Spinal cord (tissue), 9 donors: ENCODE measurements at regions not wholly inside any gene's neighbourhood (a gene's known extent, or its start where the extent isn't known, plus 50 kb on each side); places are given as distances from the start of the nearest gene placed in this dataset.
"Not testable (repeated sequence)": the region's sequence is repeated elsewhere in the genome, so short reads cannot be mapped to it uniquely, and the experiment has no call there.

ENCODE experiments used
- DNase-seq, 6 donors: peaks; one replicate each; pipeline versions ENCODE4 v3.0.0 to v3.0.0-alpha.2; 2013 to 2015; ENCODE audit warnings: low spot score in 6 of 6, low read depth in 4 of 6
- H3K27ac ChIP-seq: one replicate; pipeline ENCODE4 v1.5.1; 2013; ENCODE audit warnings: low read depth, low read length, control low read depth
- H3K27me3 ChIP-seq: one replicate; pipeline ENCODE4 v1.6.1; 2013; ENCODE audit warnings: low read length; ENCODE audit not compliant: control insufficient read depth, insufficient read depth
- H3K36me3 ChIP-seq: one replicate; pipeline ENCODE4 v1.6.1; 2013; ENCODE audit warnings: low read length; ENCODE audit not compliant: control insufficient read depth, insufficient read depth
- H3K4me1 ChIP-seq: one replicate; pipeline ENCODE4 v1.6.1; 2013; ENCODE audit warnings: low read length; ENCODE audit not compliant: control insufficient read depth, insufficient read depth
- H3K4me3 ChIP-seq: one replicate; pipeline ENCODE4 v1.5.1; 2013; ENCODE audit warnings: low read depth, low read length, control low read depth
- H3K9me3 ChIP-seq: one replicate; pipeline ENCODE4 v1.6.1; 2013; ENCODE audit warnings: low read length; ENCODE audit not compliant: control insufficient read depth, insufficient read depth
- WGBS: methylation state at CpG from one replicate; pipeline ENCODE4 v1.1.5; 2013; ENCODE audit warnings: missing lambda C conversion rate; ENCODE audit not compliant: insufficient coverage; 5-methylcytosine and 5-hydroxymethylcytosine counted together
- donor health status: healthy.

DNA sequence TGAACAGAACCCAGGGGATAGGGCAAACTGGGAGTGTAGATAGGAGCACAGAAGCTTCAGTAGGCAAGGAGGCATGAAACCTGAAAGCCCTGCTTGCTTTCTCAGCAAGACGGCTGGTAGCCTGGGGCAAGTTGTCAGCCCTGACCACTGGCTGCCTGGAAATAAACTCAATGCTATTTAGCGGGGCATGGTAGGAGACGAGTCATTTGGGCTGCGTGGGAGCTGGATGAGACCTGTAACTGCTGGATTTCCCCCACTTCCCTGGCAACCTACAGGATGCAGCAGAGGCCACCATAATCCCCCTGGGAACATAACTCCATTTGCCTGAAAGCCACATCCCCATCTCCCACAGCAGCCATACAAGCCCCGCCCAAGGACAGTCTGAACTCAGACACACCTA, 332.6 kb upstream of the TBX18 start:
- DNase-seq = no peak
- H3K9me3 ChIP-seq = peaks cover 2% of the 10 kb centered on the region
- no peaks in the 10 kb centered on the region for H3K36me3 ChIP-seq
- no peak overlapping the region for H3K4me3 ChIP-seq
- H3K27ac ChIP-seq = no peak overlapping the region
- 91% methylated on average over 4 of the region's 5 CpGs for WGBS
- H3K4me1 ChIP-seq = no peaks in the 10 kb centered on the region
- no peaks in the 10 kb centered on the region for H3K27me3 ChIP-seq

DNA sequence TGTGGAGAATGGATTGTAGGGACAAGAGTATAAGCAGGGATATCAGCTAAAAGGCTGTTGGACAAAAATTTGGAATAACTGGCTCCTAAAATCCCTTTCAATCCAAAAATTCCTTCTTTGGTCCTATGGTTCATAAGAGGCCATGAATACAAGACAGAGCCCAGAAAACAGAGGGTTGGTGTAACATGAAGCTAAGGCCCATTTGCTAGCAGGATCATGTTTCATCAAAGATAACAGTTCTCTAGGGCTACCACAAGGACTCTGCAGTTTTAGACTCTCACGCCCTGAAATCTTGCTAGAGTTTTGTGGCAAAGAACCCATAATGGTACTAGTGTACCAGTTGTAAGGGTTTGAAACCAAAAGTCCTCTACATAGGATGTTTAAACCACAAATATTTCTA, 327.8 kb upstream of the TBX18 start:
- no peaks in the 10 kb centered on the region for H3K4me1 ChIP-seq
- H3K27me3 ChIP-seq = no peaks in the 10 kb centered on the region
- no peaks in the 10 kb centered on the region for H3K9me3 ChIP-seq
- H3K27ac ChIP-seq = no peak overlapping the region
- H3K36me3 ChIP-seq = no peaks in the 10 kb centered on the region
- H3K4me3 ChIP-seq = no peak overlapping the region
- DNase-seq = no peak
- WGBS = no CpG with 5 or more reads among the region's 1 CpG

DNA sequence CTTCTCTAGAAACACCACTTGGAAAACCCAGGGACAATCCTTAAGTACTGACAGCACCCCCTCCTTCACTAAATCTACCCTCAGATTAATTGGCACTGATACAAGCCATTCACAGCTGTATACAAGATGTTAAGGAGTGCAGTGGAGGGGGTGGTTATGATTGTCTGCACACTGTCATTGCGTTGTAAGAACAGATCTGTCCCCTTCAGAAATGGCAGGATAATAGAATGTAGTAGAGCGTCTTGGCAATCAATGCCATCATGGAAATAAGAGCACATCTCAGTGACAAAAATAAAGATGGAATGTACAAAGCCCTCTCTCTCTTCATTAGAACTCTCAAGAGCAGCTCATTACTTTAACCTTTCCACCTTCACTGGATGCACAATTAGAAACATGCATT, 324.9 kb upstream of the TBX18 start:
- H3K4me3 ChIP-seq = no peak overlapping the region
- no peak for DNase-seq
- no peaks in the 10 kb centered on the region for H3K36me3 ChIP-seq
- no peaks in the 10 kb centered on the region for H3K27me3 ChIP-seq
- H3K9me3 ChIP-seq = no peaks in the 10 kb centered on the region
- H3K27ac ChIP-seq = no peak overlapping the region
- no peaks in the 10 kb centered on the region for H3K4me1 ChIP-seq
- no CpG with 5 or more reads among the region's 2 CpGs for WGBS

DNA sequence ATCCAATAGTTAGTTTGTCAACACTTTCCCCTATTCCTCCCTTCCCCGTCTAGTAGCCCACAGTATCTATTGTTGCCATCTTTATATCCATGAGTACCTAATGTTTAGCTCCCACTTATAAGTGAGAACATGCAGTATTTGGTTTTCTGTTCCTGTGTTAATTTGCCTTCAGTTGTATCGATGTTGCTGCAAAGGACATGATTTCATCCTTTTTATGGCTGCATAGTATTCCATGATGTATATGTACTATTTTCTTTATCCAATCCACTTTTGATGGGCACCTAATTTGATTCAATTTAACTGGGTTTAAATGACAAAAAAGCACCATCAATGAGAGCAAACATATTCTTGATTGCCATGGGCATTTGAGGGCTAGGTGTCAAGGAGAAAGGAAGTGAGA, 321.5 kb upstream of the TBX18 start:
- no CpG with 5 or more reads among the region's 2 CpGs for WGBS
- Histone ChIP-seq H3K27me3 (no peaks in the 10 kb centered on the region), H3K4me1 (no peaks in the 10 kb centered on the region), H3K9me3 (no peaks in the 10 kb centered on the region), H3K36me3 (no peaks in the 10 kb centered on the region), H3K4me3 (no peak overlapping the region), H3K27ac (no peak overlapping the region)
- no peak for DNase-seq

DNA sequence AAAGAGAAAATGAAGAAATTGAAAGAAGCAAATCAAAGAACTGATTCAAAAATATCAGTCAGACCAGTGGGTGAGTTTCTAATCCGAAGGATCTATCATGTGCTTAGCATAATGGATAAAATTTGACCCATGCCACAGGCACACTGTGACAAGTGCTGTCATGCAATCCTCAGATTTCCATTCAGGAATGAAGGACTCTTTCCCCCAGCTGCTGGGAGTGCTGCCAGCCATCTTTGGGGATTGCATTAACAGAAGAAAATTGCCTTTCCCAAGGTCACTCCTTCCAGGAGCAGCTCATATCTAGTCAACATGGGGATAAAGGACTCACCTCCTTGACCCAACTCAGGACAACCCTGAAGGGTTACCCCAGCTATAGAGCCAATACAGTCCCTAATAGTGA, 316.7 kb upstream of the TBX18 start:
- WGBS = 88% methylated on average over 1 of the region's 1 CpG
- H3K4me3 ChIP-seq = no peak overlapping the region
- no peaks in the 10 kb centered on the region for H3K4me1 ChIP-seq
- H3K9me3 ChIP-seq = no peaks in the 10 kb centered on the region
- DNase-seq = no peak
- H3K27ac ChIP-seq = no peak overlapping the region
- no peaks in the 10 kb centered on the region for H3K36me3 ChIP-seq
- no peaks in the 10 kb centered on the region for H3K27me3 ChIP-seq

DNA sequence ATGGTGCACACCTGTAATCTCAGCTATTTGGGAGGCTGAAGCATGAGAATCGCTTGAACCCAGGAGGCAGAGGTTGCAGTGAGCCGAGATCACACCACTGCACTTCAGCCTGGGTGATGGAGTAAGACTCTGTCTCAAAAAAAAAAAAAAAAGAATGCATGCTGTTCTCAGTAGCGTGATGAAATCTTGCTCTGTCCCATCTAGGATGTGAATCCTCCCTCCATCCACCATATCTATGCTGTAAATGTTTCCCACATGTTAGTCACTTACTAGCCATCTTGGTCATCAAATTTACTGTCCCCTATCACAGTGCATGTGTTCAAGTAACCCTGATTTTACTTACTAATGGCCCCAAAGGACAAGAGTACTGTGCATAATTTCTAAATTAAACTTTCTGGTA, 315.4 kb upstream of the TBX18 start:
- DNase-seq = no peak
- H3K36me3 ChIP-seq = no peaks in the 10 kb centered on the region
- no peaks in the 10 kb centered on the region for H3K4me1 ChIP-seq
- no peaks in the 10 kb centered on the region for H3K27me3 ChIP-seq
- H3K27ac ChIP-seq = no peak overlapping the region
- no peaks in the 10 kb centered on the region for H3K9me3 ChIP-seq
- 76% methylated on average over 3 of the region's 3 CpGs for WGBS
- no peak overlapping the region for H3K4me3 ChIP-seq

DNA sequence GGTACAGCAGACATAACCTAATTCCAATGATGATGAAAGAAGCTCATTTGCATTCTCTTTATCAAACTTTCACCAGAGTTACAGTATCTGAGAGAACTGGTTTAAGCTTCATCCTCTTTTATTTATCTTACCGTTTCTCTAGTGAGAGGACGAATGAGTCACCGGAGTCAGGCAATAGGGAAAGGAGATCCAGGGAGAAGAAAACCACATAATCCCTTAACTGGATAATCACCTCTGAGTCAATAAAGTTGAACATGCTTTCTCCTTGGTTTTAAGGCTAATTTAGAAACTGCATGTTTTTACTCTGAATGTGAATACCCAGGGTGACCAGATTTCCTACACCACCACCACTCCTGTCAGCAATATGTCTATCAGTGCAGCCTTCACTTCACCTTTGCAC, 313.7 kb upstream of the TBX18 start:
- Histone ChIP-seq H3K9me3 (no peaks in the 10 kb centered on the region), H3K4me1 (no peaks in the 10 kb centered on the region), H3K36me3 (no peaks in the 10 kb centered on the region), H3K4me3 (no peak overlapping the region), H3K27me3 (no peaks in the 10 kb centered on the region), H3K27ac (no peak overlapping the region)
- WGBS = no CpG with 5 or more reads among the region's 3 CpGs
- no peak for DNase-seq

DNA sequence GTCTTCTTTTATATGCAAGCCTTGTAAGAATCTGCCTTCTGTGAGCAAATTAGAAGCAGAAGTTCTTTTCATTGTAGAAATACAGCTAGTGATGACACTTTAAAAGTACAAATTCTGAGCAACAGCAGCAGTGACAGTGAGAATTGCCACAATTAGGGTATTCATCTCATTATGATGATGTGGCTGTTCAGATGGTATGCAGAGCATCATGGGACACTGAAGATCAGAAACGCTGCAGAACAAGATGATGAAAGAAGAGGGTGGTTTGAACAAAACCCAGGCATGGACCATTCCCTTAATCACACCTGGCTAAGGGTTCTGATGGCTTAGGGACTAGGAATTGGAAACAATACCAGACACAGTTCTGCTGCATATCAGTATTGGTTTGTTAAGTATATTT, 312.7 kb upstream of the TBX18 start:
- WGBS = no CpG with 5 or more reads among the region's 1 CpG
- no peak overlapping the region for H3K27ac ChIP-seq
- peak in 2 of 6 donors; percentile 2 to 29 for DNase-seq
- H3K36me3 ChIP-seq = no peaks in the 10 kb centered on the region
- H3K4me1 ChIP-seq = no peaks in the 10 kb centered on the region
- H3K27me3 ChIP-seq = no peaks in the 10 kb centered on the region
- H3K4me3 ChIP-seq = no peak overlapping the region
- H3K9me3 ChIP-seq = no peaks in the 10 kb centered on the region

DNA sequence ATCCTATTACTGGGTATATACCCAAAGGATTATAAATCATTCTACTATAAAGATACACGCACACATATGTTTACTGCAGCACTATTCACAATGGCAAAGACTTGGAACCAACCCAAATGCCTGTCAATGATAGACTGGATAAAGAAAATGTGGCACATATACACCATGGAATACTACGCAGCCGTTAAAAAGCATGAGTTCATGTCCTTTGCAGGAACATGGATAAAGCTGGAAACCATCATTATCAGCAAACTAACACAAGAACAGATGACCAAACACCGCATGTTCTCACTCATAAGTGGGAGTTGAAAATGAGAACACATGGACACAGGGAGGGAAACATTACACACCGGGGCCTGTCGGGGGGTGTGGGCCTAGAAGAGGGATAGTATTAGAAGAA, 307.4 kb upstream of the TBX18 start:
- not testable (repeated sequence) for H3K4me1 ChIP-seq, H3K27ac ChIP-seq, H3K27me3 ChIP-seq, DNase-seq, H3K36me3 ChIP-seq, H3K9me3 ChIP-seq, H3K4me3 ChIP-seq
- WGBS = no CpG with 5 or more reads among the region's 6 CpGs

DNA sequence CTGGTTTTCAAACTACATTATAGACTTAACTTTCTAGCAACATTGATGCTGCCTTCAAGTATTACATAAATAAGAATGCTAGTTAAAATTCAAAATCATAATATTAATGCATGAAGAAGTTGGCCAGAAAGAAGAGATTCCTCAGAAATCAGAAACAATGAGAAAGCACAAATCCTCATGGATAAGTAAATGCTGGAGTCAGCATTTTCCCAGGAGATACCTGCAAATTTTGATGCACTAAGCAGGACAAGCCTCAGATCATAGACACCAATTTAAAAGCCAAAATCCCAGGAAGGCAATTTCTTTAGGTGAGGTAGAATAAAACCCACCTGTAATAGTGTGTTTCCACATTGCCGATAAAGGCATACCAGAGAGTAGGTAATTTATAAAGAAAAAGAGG, 305.2 kb upstream of the TBX18 start:
- WGBS = 100% methylated on average over 1 of the region's 1 CpG

More for the DNA sequence above, 305.2 kb upstream of the TBX18 start:
- Histone ChIP-seq H3K4me3 (no peak overlapping the region), H3K4me1 (no peaks in the 10 kb centered on the region), H3K9me3 (no peaks in the 10 kb centered on the region), H3K27ac (no peak overlapping the region), H3K27me3 (no peaks in the 10 kb centered on the region), H3K36me3 (no peaks in the 10 kb centered on the region)
- no peak for DNase-seq
